OCI-LY7 (cell line): ENCODE measurements at regions not wholly inside any gene's neighbourhood (a gene's known extent, or its start where the extent isn't known, plus 50 kb on each side); places are given as distances from the start of the nearest gene placed in this dataset.
"Not testable (repeated sequence)": the region's sequence is repeated elsewhere in the genome, so short reads cannot be mapped to it uniquely, and the experiment has no call there.

ENCODE experiments used
- BruUV-seq: library from RNA; stranded (reverse); fragments of 400-500 nt; replicated peaks from 2 replicates; lab custom pipeline; 2021; lab: Mats Ljungman, UMichigan
- CTCF ChIA-PET: fragments of 300-600 bp; sonication (Branson Sonifier 250); formaldehyde crosslinking; loops from one replicate; lab custom pipeline; 2022; ENCODE audit warnings: antibody characterized with exemption; ENCODE audit not compliant: unreplicated experiment; lab: Charles Lee
- POLR2A ChIA-PET: fragments of 300-600 bp; sonication (Branson Sonifier 250); formaldehyde crosslinking; loops from one replicate; lab custom pipeline; 2022; ENCODE audit warnings: antibody characterized with exemption; lab: Charles Lee
- DNase-seq: peaks from one replicate; pipeline ENCODE4 v3.0.0-alpha.2; 2015; ENCODE audit warnings: low spot score
- H2AFZ ChIP-seq: fragments of 200-600 bp; sonication (generic), shearing (Covaris generic); 2 replicates; pipeline ENCODE4 v1.6.1; 2014; ENCODE audit warnings: mild to moderate bottlenecking, antibody characterized with exemption, low read length, moderate library complexity
- H3K27ac ChIP-seq: fragments of 200-600 bp; sonication (generic); 2 replicates; pipeline ENCODE4 v1.5.1; 2014; ENCODE audit warnings: mixed run types, low read depth, mild to moderate bottlenecking, moderate library complexity, low read length, inconsistent platforms; ENCODE audit not compliant: poor library complexity, severe bottlenecking
- H3K36me3 ChIP-seq: fragments of 200-600 bp; sonication (generic); 2 replicates; pipeline ENCODE4 v1.6.1; 2014; ENCODE audit warnings: mild to moderate bottlenecking, antibody characterized with exemption, low read length, moderate library complexity, mixed read lengths; ENCODE audit not compliant: insufficient read depth
- H3K4me1 ChIP-seq: fragments of 200-600 bp; sonication (generic); 2 replicates; pipeline ENCODE4 v1.5.1; 2014; ENCODE audit warnings: mild to moderate bottlenecking, low read length; ENCODE audit not compliant: insufficient read depth, poor library complexity, severe bottlenecking
- H3K4me2 ChIP-seq: fragments of 200-600 bp; sonication (generic); 2 replicates; pipeline ENCODE4 v1.6.1; 2014; ENCODE audit warnings: mild to moderate bottlenecking, low read length
- H3K4me3 ChIP-seq: fragments of 200-600 bp; sonication (generic); 2 replicates; pipeline ENCODE4 v1.5.1; 2014; ENCODE audit warnings: mild to moderate bottlenecking, low read depth, low read length; ENCODE audit not compliant: poor library complexity, severe bottlenecking
- H3K79me2 ChIP-seq: fragments of 200-600 bp; sonication (generic); 2 replicates; pipeline ENCODE4 v1.6.1; 2016; ENCODE audit warnings: low read depth, mild to moderate bottlenecking, low read length, moderate library complexity, mixed read lengths; ENCODE audit not compliant: insufficient read depth
- H3K9me2 ChIP-seq: fragments of 200-600 bp; sonication (generic); 2 replicates; pipeline ENCODE4 v1.6.1; 2016; ENCODE audit warnings: mild to moderate bottlenecking, low read length, mixed read lengths; ENCODE audit not compliant: insufficient read depth
- H3K9me3 ChIP-seq: fragments of 200-600 bp; sonication (generic); 2 replicates; pipeline ENCODE4 v1.6.1; 2014; ENCODE audit warnings: mild to moderate bottlenecking, mixed run types, low read length, mixed read lengths
- H4K20me1 ChIP-seq: fragments of 200-600 bp; sonication (generic); 2 replicates; pipeline ENCODE4 v1.6.1; 2014; ENCODE audit warnings: mild to moderate bottlenecking, antibody characterized with exemption, low read length, moderate library complexity, mixed read lengths; ENCODE audit not compliant: insufficient read depth
- CTCF ChIP-seq: fragments of 200-600 bp; sonication (generic); conservative IDR thresholded peaks from 2 replicates; pipeline ENCODE4 v1.5.1; 2014; ENCODE audit warnings: mild to moderate bottlenecking, antibody characterized with exemption, low read length, moderate library complexity, mixed read lengths
- EZH2phosphoT487 ChIP-seq: fragments of 200-600 bp; sonication (generic); IDR thresholded peaks from 2 replicates; pipeline ENCODE4 v1.6.1; 2018; ENCODE audit warnings: low read depth, borderline replicate concordance, mild to moderate bottlenecking, mixed run types, antibody characterized with exemption, low read length, moderate library complexity, mixed read lengths
- intact Hi-C: fragments of 100-400 bp; cut with micrococcal nuclease; formaldehyde crosslinking; loops from one replicate; pipeline ENCODE4 v1.10.0; 2022; ENCODE audit not compliant: unreplicated experiment

- no peak overlapping the region for H3K4me3 ChIP-seq
- POLR2A ChIA-PET: no interaction called here
- H3K27ac ChIP-seq: no peak overlapping the region
- no peaks in the 10 kb centered on the region for H3K79me2 ChIP-seq
- H2AFZ ChIP-seq: no peak overlapping the region
- intact Hi-C loops: no loop called here
- BruUV-seq: no TSS peak
- H3K9me3 ChIP-seq: peaks cover 4% of the 10 kb centered on the region; the same call in 1 of the 2 replicates
- H3K36me3 ChIP-seq: no peaks in the 10 kb centered on the region
- no peaks in the 10 kb centered on the region for H3K9me2 ChIP-seq
- CTCF ChIA-PET: no interaction called here
- no peak for DNase-seq
- no peaks in the 10 kb centered on the region for H3K4me1 ChIP-seq
- H3K4me2 ChIP-seq: no peak overlapping the region
- no peak for TF ChIP-seq CTCF
- TF ChIP-seq EZH2phosphoT487: no peak
- H4K20me1 ChIP-seq: no peaks in the 10 kb centered on the region
These were observed 954.4 kb downstream of the TRHDE start for GRCh38 chr12:73226593-73226992.

GRCh38 chr12:73228828-73229227 lies 956.7 kb downstream of the TRHDE start:
- intact Hi-C loops, H3K4me1 ChIP-seq, H3K9me2 ChIP-seq, H3K27ac ChIP-seq, BruUV-seq, DNase-seq, POLR2A ChIA-PET, H3K4me3 ChIP-seq, H3K9me3 ChIP-seq, H3K79me2 ChIP-seq, H2AFZ ChIP-seq, H4K20me1 ChIP-seq, H3K36me3 ChIP-seq, CTCF ChIA-PET, H3K4me2 ChIP-seq: not testable (repeated sequence)

GRCh38 chr12:73235387-73235786 lies 963.2 kb downstream of the TRHDE start:
- no peak overlapping the region for H3K4me3 ChIP-seq
- H3K79me2 ChIP-seq: no peaks in the 10 kb centered on the region
- no TSS peak for BruUV-seq
- no peaks in the 10 kb centered on the region for H3K9me2 ChIP-seq
- no peak for DNase-seq
- CTCF ChIA-PET: no interaction called here
- no peak overlapping the region for H2AFZ ChIP-seq
- H3K36me3 ChIP-seq: no peaks in the 10 kb centered on the region
- POLR2A ChIA-PET: interaction anchor here (0.5 kb wide), 1 partner anchor 1367 kb away, joined by 4 read pairs; no protein-coding TSS in a partner anchor
- H3K9me3 ChIP-seq: no peaks in the 10 kb centered on the region
- intact Hi-C loops: no loop called here
- TF ChIP-seq EZH2phosphoT487 (no peak), CTCF (no peak)
- H3K27ac ChIP-seq: no peak overlapping the region
- H4K20me1 ChIP-seq: no peaks in the 10 kb centered on the region
- no peak overlapping the region for H3K4me2 ChIP-seq
- no peaks in the 10 kb centered on the region for H3K4me1 ChIP-seq
